ENCODE measurements at regions not wholly inside any gene's neighbourhood (a gene's known extent, or its start where the extent isn't known, plus 50 kb on each side); places are given as distances from the start of the nearest gene placed in this dataset.

GRCh38 chr18:50446629-50447028, 71.8 kb downstream of the SKA1 start:
- TF ChIP-seq CTCF (conservative IDR thresholded peaks at IDR 0.05; ENCODE audit: low read depth, low read length): no peak
- no peak for TF ChIP-seq EZH2 (IDR thresholded peaks at IDR 0.05; ENCODE audit: low read length, unreplicated experiment)
- no peak for TF ChIP-seq EZH2phosphoT487 (IDR thresholded peaks at IDR 0.05; ENCODE audit: borderline replicate concordance, low read length)

Measured in PC-3 (cell line).